HCT116 (cell line): ENCODE measurements at regions not wholly inside any gene's neighbourhood (a gene's known extent, or its start where the extent isn't known, plus 50 kb on each side); places are given as distances from the start of the nearest gene placed in this dataset.
"Not testable (repeated sequence)": the region's sequence is repeated elsewhere in the genome, so short reads cannot be mapped to it uniquely, and the experiment has no call there.

Experiments used
- ATAC-seq: fragments of 200-7000 bp; cut with Tn5 transposase; 2 replicates; pipeline ENCODE4 v1.9.1; 2020; ENCODE audit warnings: mild to moderate bottlenecking, moderate library complexity
- BruUV-seq: library from RNA; stranded (reverse); fragments of 400-500 nt; replicated peaks from 2 replicates; lab custom pipeline; 2021; lab: Mats Ljungman, UMichigan
- CTCF ChIA-PET: fragments of 300-600 bp; sonication (Branson Sonifier 250); formaldehyde crosslinking; loops from one replicate; lab custom pipeline; 2021; ENCODE audit warnings: antibody characterized with exemption; lab: Charles Lee
- POLR2A ChIA-PET: fragments of 300-600, 350-600 bp; sonication (Branson Sonifier 250); formaldehyde crosslinking; loops from one replicate; lab custom pipeline; 2021; ENCODE audit warnings: antibody characterized with exemption; lab: Charles Lee
- RAD21 ChIA-PET, 2 experiments: fragments of 300-600 bp; sonication (Branson Sonifier 250); formaldehyde crosslinking; loops; one replicate each; lab custom pipeline; 2023; ENCODE audit warnings: low total read pairs in 2 of 2; ENCODE audit not compliant: uncharacterized antibody in 2 of 2, unreplicated experiment in 2 of 2, low non-redundant PET in 1 of 2; lab: Charles Lee
- DNase-seq: peaks from one replicate; pipeline ENCODE4 v3.0.0-alpha.2; 2010; ENCODE audit warnings: low read depth, low spot score
- H2AFZ ChIP-seq: fragments of 200-600 bp; shearing (Covaris generic), sonication (generic); 2 replicates; pipeline ENCODE4 v1.6.1; 2017; ENCODE audit warnings: low read depth, mixed run types, mixed read lengths, antibody characterized with exemption, low read length; ENCODE audit not compliant: poor library complexity, severe bottlenecking
- H3K27ac ChIP-seq: 2 replicates; pipeline ENCODE4 v1.5.1; 2012; ENCODE audit warnings: low read depth, low read length
- H3K27me3 ChIP-seq: fragments of 200-600 bp; sonication (generic); 2 replicates; pipeline ENCODE4 v1.6.1; 2016; ENCODE audit warnings: mixed run types, low read length, mixed read lengths; ENCODE audit not compliant: insufficient read depth
- H3K36me3 ChIP-seq, 2 experiments: fragments of 200-500 bp in 1 of 2; fragments of 200-600 bp in 1 of 2; sonication (Bioruptor generic) in 1 of 2; sonication (generic) in 1 of 2; 2 replicates each; pipeline versions ENCODE4 v1.5.1 to v1.6.1; 2014 to 2016; ENCODE audit warnings: low read length in 2 of 2, inconsistent platforms in 1 of 2, mixed read lengths in 1 of 2, mixed run types in 1 of 2; ENCODE audit not compliant: insufficient read depth in 2 of 2, control insufficient read depth in 1 of 2
- H3K4me1 ChIP-seq, 2 experiments: fragments of 200-600 bp in 1 of 2; sonication (generic) in 1 of 2; 2 replicates each; pipeline versions ENCODE4 v1.5.1 to v1.6.1; 2012 to 2017; ENCODE audit warnings: low read length in 2 of 2, inconsistent platforms in 1 of 2, mild to moderate bottlenecking in 1 of 2, mixed read lengths in 1 of 2, mixed run types in 1 of 2, moderate library complexity in 1 of 2; ENCODE audit not compliant: insufficient read depth in 2 of 2, control insufficient read depth in 1 of 2
- H3K4me2 ChIP-seq: fragments of 200-600 bp; sonication (generic); 2 replicates; pipeline ENCODE4 v1.6.1; 2017; ENCODE audit warnings: mixed run types, low read length, mixed read lengths
- H3K4me3 ChIP-seq, 2 experiments: fragments of 200-600 bp in 1 of 2; sonication (generic) in 1 of 2; replicated peaks in 1 of 2; 2 replicates each; pipeline ENCODE4 v1.5.1; 2011 to 2016; ENCODE audit warnings: low read length in 2 of 2, control low read depth in 1 of 2, low read depth in 1 of 2, mild to moderate bottlenecking in 1 of 2, mixed read lengths in 1 of 2, mixed run types in 1 of 2
- H3K79me2 ChIP-seq: fragments of 200-600 bp; sonication (generic); 2 replicates; pipeline ENCODE4 v1.6.1; 2017; ENCODE audit warnings: mild to moderate bottlenecking, mixed run types, low read length, moderate library complexity, mixed read lengths; ENCODE audit not compliant: insufficient read depth
- H3K9ac ChIP-seq: fragments of 200-600 bp; sonication (generic); 2 replicates; pipeline ENCODE4 v1.6.1; 2016; ENCODE audit warnings: low read length, mixed read lengths
- H3K9me2 ChIP-seq: fragments of 200-600 bp; sonication (generic), shearing (Covaris generic); 2 replicates; pipeline ENCODE4 v1.6.1; 2017; ENCODE audit warnings: mixed run types, mild to moderate bottlenecking, moderate library complexity; ENCODE audit not compliant: insufficient read depth
- H3K9me3 ChIP-seq, 2 experiments: fragments of 200-500 bp in 1 of 2; fragments of 200-600 bp in 1 of 2; sonication (Bioruptor generic) in 1 of 2; sonication (generic) in 1 of 2; 2 replicates each; pipeline ENCODE4 v1.6.1; 2014 to 2017; ENCODE audit warnings: low read length in 2 of 2, mixed read lengths in 2 of 2, inconsistent platforms in 1 of 2, low read depth in 1 of 2, mild to moderate bottlenecking in 1 of 2, mixed run types in 1 of 2, moderate library complexity in 1 of 2; ENCODE audit not compliant: control insufficient read depth in 1 of 2, insufficient read depth in 1 of 2
- H4K20me1 ChIP-seq: fragments of 200-600 bp; sonication (generic), shearing (Covaris generic); 2 replicates; pipeline ENCODE4 v1.6.1; 2017; ENCODE audit warnings: mixed run types, mild to moderate bottlenecking, moderate library complexity; ENCODE audit not compliant: insufficient read depth
- CEBPB ChIP-seq: IDR thresholded peaks from 2 replicates; pipeline ENCODE4 v1.6.1; 2012; ENCODE audit warnings: low read depth
- EGR1 ChIP-seq: IDR thresholded peaks from 2 replicates; pipeline ENCODE4 v1.6.1; 2012; ENCODE audit warnings: low read depth
- ELF1 ChIP-seq: IDR thresholded peaks from 2 replicates; pipeline ENCODE4 v1.6.1; 2012; ENCODE audit warnings: low read depth, borderline replicate concordance
- EZH2 ChIP-seq: fragments of 200-600 bp; sonication (generic); IDR thresholded peaks from 2 replicates; pipeline ENCODE4 v1.6.1; 2017; ENCODE audit warnings: antibody characterized with exemption, mixed run types
- EZH2phosphoT487 ChIP-seq: fragments of 200-600 bp; IDR thresholded peaks from 2 replicates; pipeline ENCODE4 v1.6.1; 2018; ENCODE audit warnings: antibody characterized with exemption, borderline replicate concordance
- FOSL1 ChIP-seq: IDR thresholded peaks from 2 replicates; pipeline ENCODE4 v1.6.1; 2012; ENCODE audit warnings: low read depth
- POLR2A ChIP-seq: IDR thresholded peaks from 2 replicates; pipeline ENCODE4 v1.7.0; 2011; ENCODE audit warnings: borderline replicate concordance; ENCODE audit not compliant: insufficient read depth, insufficient read length; ENCODE audit errors: extremely low read depth
- RAD21 ChIP-seq: IDR thresholded peaks from 2 replicates; pipeline ENCODE4 v1.6.1; 2012; ENCODE audit warnings: low read depth, mild to moderate bottlenecking
- SIN3A ChIP-seq: IDR thresholded peaks from 2 replicates; pipeline ENCODE4 v1.6.1; 2012; ENCODE audit warnings: low read depth
- SP1 ChIP-seq: IDR thresholded peaks from 2 replicates; pipeline ENCODE4 v1.6.1; 2012; ENCODE audit warnings: low read depth
- SRF ChIP-seq: IDR thresholded peaks from 2 replicates; pipeline ENCODE4 v1.6.1; 2012; ENCODE audit warnings: low read depth
- YY1 ChIP-seq: IDR thresholded peaks from 2 replicates; pipeline ENCODE4 v1.6.1; 2011; ENCODE audit warnings: low read length, low read depth, moderate library complexity, mild to moderate bottlenecking; ENCODE audit not compliant: insufficient replicate concordance; ENCODE audit errors: extremely low read depth
- ZNF274 ChIP-seq: fragments of 200-500 bp; sonication (Bioruptor generic); IDR thresholded peaks from 2 replicates; pipeline ENCODE4 v1.6.1; 2014; ENCODE audit warnings: mild to moderate bottlenecking, low read depth, low read length, inconsistent platforms
- intact Hi-C: fragments of 100-400 bp; cut with micrococcal nuclease; formaldehyde crosslinking; loops from 2 replicates; pipeline ENCODE4 v1.10.0; 2022
- TF ChIP-seq, protein P1 (sequence below): IDR thresholded peaks from 2 replicates; pipeline ENCODE4 v1.6.1; 2011; ENCODE audit warnings: mild to moderate bottlenecking, low read length, moderate library complexity; ENCODE audit not compliant: insufficient replicate concordance; ENCODE audit errors: extremely low read depth
- TF ChIP-seq, protein P2 (sequence below): IDR thresholded peaks from 2 replicates; pipeline ENCODE4 v1.6.1; 2012
- TF ChIP-seq, protein P3 (sequence below): IDR thresholded peaks from 2 replicates; pipeline ENCODE4 v1.6.1; 2012

DNA sequence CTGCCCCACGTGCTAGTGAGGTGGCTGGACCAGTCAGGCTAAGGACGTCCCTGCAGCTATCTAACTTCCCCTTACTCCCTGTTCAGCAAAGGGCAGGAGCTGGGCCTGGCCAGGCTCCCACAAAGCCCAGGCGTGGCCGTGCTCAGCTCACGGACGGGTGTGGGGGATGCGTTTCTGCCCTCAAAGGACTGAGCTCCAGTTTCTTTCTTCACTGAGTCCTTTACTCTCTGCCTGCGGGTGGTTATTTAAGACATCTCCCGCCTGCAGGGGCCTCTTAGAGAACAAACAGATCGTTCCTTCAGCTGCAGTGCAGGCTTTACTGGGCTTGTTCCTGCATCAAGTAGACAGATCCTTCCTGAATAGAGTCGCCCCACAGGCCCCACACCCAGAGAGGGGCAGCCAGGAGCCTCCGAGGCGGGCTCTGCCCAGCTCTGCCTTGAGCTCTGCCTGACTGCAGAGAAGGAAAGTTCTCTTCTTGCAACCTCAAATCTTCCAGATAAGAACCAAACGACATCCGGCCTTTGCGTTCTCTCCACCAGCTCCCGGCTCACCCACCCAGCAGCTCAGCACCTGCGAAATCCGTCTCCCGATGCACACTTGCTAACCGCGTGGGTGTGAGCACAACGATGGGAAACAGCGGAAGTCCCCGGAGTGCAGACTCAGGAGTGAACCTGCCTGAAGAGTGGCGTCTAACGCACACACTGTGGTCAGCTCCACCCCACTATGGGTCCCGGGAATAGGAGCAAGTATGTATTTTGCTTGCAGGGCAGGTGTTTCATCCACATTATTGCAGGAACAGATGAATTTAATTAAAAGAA is 460.0 kb downstream of the PREX1 start:
- H4K20me1 ChIP-seq, POLR2A ChIA-PET, intact Hi-C loops, H3K4me1 ChIP-seq, H3K4me2 ChIP-seq, H3K9me3 ChIP-seq, H3K9me2 ChIP-seq, CTCF ChIA-PET, H3K27ac ChIP-seq, H3K27me3 ChIP-seq, H3K79me2 ChIP-seq, BruUV-seq, ATAC-seq, H3K36me3 ChIP-seq, DNase-seq, H3K4me3 ChIP-seq, H2AFZ ChIP-seq, RAD21 ChIA-PET, H3K9ac ChIP-seq: not testable (repeated sequence)

DNA sequence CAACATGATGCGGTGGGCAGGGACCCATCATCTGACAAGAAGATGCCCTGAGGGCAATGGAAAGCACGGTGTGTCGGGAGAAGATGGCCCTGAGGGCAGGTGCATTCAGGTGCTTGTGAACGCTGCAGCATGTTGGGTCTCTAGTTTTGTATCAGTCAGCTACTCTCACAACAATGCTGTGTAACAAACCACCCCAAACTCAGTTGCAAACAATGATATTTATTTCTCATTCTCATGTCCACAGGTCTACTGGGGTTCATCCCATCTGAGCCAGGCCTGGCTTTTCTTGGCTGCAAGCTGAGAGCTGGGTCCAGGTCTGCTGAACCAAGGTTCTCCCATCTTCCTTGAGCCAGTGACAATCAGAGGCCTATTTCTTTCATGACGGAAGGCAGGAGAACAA is 461.6 kb downstream of the PREX1 start:
- no peaks in the 10 kb centered on the region for H4K20me1 ChIP-seq
- H3K4me3 ChIP-seq = no peak overlapping the region
- H3K27ac ChIP-seq = no peak overlapping the region
- H3K9ac ChIP-seq = no peak overlapping the region
- no peaks in the 10 kb centered on the region for H3K27me3 ChIP-seq
- no peak for TF ChIP-seq FOSL1
- TF ChIP-seq, protein P1, sequence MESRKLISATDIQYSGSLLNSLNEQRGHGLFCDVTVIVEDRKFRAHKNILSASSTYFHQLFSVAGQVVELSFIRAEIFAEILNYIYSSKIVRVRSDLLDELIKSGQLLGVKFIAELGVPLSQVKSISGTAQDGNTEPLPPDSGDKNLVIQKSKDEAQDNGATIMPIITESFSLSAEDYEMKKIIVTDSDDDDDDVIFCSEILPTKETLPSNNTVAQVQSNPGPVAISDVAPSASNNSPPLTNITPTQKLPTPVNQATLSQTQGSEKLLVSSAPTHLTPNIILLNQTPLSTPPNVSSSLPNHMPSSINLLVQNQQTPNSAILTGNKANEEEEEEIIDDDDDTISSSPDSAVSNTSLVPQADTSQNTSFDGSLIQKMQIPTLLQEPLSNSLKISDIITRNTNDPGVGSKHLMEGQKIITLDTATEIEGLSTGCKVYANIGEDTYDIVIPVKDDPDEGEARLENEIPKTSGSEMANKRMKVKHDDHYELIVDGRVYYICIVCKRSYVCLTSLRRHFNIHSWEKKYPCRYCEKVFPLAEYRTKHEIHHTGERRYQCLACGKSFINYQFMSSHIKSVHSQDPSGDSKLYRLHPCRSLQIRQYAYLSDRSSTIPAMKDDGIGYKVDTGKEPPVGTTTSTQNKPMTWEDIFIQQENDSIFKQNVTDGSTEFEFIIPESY = no peak
- no peak for TF ChIP-seq SP1
- TF ChIP-seq SIN3A = no peak
- TF ChIP-seq, protein P2, sequence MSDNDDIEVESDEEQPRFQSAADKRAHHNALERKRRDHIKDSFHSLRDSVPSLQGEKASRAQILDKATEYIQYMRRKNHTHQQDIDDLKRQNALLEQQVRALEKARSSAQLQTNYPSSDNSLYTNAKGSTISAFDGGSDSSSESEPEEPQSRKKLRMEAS = no peak
- no peak for TF ChIP-seq ELF1
- TF ChIP-seq EZH2phosphoT487 = no peak
- TF ChIP-seq SRF = no peak
- TF ChIP-seq EZH2 = no peak
- no peak for TF ChIP-seq POLR2A
- no peak for TF ChIP-seq EGR1
- TF ChIP-seq ZNF274 = no peak
- TF ChIP-seq CEBPB = no peak
- no peak for TF ChIP-seq RAD21
- no peak for TF ChIP-seq YY1
- TF ChIP-seq, protein P3, sequence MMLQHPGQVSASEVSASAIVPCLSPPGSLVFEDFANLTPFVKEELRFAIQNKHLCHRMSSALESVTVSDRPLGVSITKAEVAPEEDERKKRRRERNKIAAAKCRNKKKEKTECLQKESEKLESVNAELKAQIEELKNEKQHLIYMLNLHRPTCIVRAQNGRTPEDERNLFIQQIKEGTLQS = no peak
- no peak for DNase-seq
- H3K79me2 ChIP-seq = no peaks in the 10 kb centered on the region
- no peaks in the 10 kb centered on the region for H3K4me1 ChIP-seq
- ChIA-PET POLR2A (no interaction called here), CTCF (no interaction called here), RAD21 (interaction anchor here in 1 of 2 experiments (0.7 kb wide), 1 partner anchor 178 kb away, joined by 3 read pairs; no protein-coding TSS in a partner anchor)
- no peak overlapping the region for H2AFZ ChIP-seq
- H3K9me2 ChIP-seq = no peaks in the 10 kb centered on the region
- BruUV-seq = no TSS peak
- intact Hi-C loops = no loop called here
- H3K9me3 ChIP-seq = no peaks in the 10 kb centered on the region; a peak in 1 of 4 replicates
- no peak for ATAC-seq
- H3K4me2 ChIP-seq = no peak overlapping the region
- H3K36me3 ChIP-seq = no peaks in the 10 kb centered on the region
